Memory B cell (primary cell): ENCODE measurements at regions not wholly inside any gene's neighbourhood (a gene's known extent, or its start where the extent isn't known, plus 50 kb on each side); places are given as distances from the start of the nearest gene placed in this dataset.

ENCODE experiments used
- ATAC-seq: fragments of 150-1000 bp; cut with Tn5 transposase; 2 replicates; pipeline ENCODE4 v1.10.0; 2021; ENCODE audit warnings: low read depth, mild to moderate bottlenecking, moderate library complexity
- DNase-seq, 2 donors: peaks; one replicate each; pipeline ENCODE4 v3.0.0; 2022; ENCODE audit warnings: low spot score in 2 of 2
- H3K27ac Mint-ChIP-seq: one replicate; pipeline ENCODE4 v1.8.0; 2022; ENCODE audit warnings: mild to moderate bottlenecking, moderate library complexity, mixed read lengths
- H3K27me3 Mint-ChIP-seq: one replicate; pipeline ENCODE4 v1.8.0; 2022; ENCODE audit warnings: mixed read lengths
- H3K36me3 Mint-ChIP-seq: one replicate; pipeline ENCODE4 v1.8.0; 2022; ENCODE audit warnings: mild to moderate bottlenecking, mixed read lengths
- H3K4me1 Mint-ChIP-seq: one replicate; pipeline ENCODE4 v1.8.0; 2022; ENCODE audit warnings: mixed read lengths
- H3K4me3 Mint-ChIP-seq: one replicate; pipeline ENCODE4 v1.8.0; 2022; ENCODE audit warnings: mild to moderate bottlenecking, moderate library complexity, mixed read lengths
- H3K9me3 Mint-ChIP-seq: one replicate; pipeline ENCODE4 v1.8.0; 2022; ENCODE audit warnings: mixed read lengths

- Mint-ChIP-seq H3K27me3 (no peaks in the 10 kb centered on the region), H3K4me3 (no peak overlapping the region), H3K36me3 (no peaks in the 10 kb centered on the region), H3K9me3 (peaks cover 9% of the 10 kb centered on the region), H3K4me1 (no peaks in the 10 kb centered on the region), H3K27ac (no peak overlapping the region)
- DNase-seq (no peak), ATAC-seq (no peak)
These were observed 434.0 kb downstream of the NFIB start for GRCh38 chr9:13879981-13880380.

DNA sequence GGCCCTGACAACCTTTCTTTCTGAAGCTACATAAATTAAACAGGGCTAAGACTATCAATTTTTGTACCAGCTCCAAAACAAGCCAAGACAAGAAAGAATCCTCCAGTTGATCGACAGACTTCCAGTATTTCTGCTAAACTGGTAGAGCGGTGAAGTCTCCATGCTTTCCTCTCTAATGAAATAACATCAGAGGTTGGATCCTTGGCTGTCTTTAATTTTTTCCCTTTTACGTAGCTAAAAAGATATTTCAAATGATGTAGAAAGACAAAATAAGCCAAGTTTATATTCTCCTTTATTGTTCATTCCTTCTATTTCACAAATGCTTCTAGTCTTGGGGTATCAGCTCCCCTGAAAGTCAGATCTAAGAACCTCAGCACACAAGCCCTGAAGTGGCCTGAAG, 434.9 kb downstream of the NFIB start:
- Mint-ChIP-seq H3K27me3 (no peaks in the 10 kb centered on the region), H3K36me3 (no peaks in the 10 kb centered on the region), H3K4me3 (no peak overlapping the region), H3K9me3 (peaks cover 6% of the 10 kb centered on the region), H3K27ac (no peak overlapping the region), H3K4me1 (no peaks in the 10 kb centered on the region)
- ATAC-seq (no peak), DNase-seq (no peak)

GRCh38 chr9:13878241-13878711, 435.7 kb downstream of the NFIB start:
- H3K27me3 Mint-ChIP-seq = no peaks in the 10 kb centered on the region
- DNase-seq = no peak
- no peaks in the 10 kb centered on the region for H3K4me1 Mint-ChIP-seq
- H3K27ac Mint-ChIP-seq = no peak overlapping the region
- ATAC-seq = no peak
- no peaks in the 10 kb centered on the region for H3K36me3 Mint-ChIP-seq
- H3K9me3 Mint-ChIP-seq = peaks cover 8% of the 10 kb centered on the region
- no peak overlapping the region for H3K4me3 Mint-ChIP-seq

GRCh38 chr9:13876741-13877140, 437.2 kb downstream of the NFIB start:
- no peak overlapping the region for H3K27ac Mint-ChIP-seq
- DNase-seq = no peak
- H3K27me3 Mint-ChIP-seq = no peaks in the 10 kb centered on the region
- no peaks in the 10 kb centered on the region for H3K36me3 Mint-ChIP-seq
- no peak overlapping the region for H3K4me3 Mint-ChIP-seq
- no peak for ATAC-seq
- H3K9me3 Mint-ChIP-seq = peaks cover 11% of the 10 kb centered on the region
- H3K4me1 Mint-ChIP-seq = no peaks in the 10 kb centered on the region

- DNase-seq (no peak), ATAC-seq (no peak)
- no peak overlapping the region for H3K27ac Mint-ChIP-seq
- H3K9me3 Mint-ChIP-seq = peaks cover 8% of the 10 kb centered on the region
- no peaks in the 10 kb centered on the region for H3K36me3 Mint-ChIP-seq
- H3K4me3 Mint-ChIP-seq = no peak overlapping the region
- no peaks in the 10 kb centered on the region for H3K4me1 Mint-ChIP-seq
- no peaks in the 10 kb centered on the region for H3K27me3 Mint-ChIP-seq
These were observed 440.7 kb downstream of the NFIB start for GRCh38 chr9:13873203-13873602.

GRCh38 chr9:13868336-13868735, 445.6 kb downstream of the NFIB start:
- Mint-ChIP-seq H3K4me3 (no peak overlapping the region), H3K27ac (no peak overlapping the region), H3K36me3 (no peaks in the 10 kb centered on the region), H3K4me1 (no peaks in the 10 kb centered on the region), H3K27me3 (no peaks in the 10 kb centered on the region), H3K9me3 (peaks cover 9% of the 10 kb centered on the region)
- no peak for ATAC-seq
- DNase-seq = no peak

DNA sequence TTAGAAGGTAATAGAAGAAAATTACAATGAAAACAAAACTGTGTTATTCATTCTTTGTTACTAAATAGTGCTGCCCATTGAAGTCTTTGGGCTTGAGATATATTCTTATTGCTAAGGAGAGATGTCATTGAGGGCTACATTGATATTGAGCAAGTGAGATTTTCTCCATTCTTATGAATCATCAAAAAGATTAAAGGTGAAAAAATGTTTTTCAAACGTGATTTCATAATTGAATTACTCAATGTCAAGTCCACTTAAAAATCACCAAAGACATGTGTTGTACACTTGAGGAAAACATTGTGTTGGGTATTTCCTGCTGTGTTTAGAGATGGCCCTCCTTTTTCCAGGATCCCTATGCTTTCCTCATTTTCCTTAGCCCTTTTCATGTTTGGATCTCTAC, 448.1 kb downstream of the NFIB start:
- no peak overlapping the region for H3K4me3 Mint-ChIP-seq
- ATAC-seq (no peak), DNase-seq (no peak)
- peaks cover 3% of the 10 kb centered on the region for H3K9me3 Mint-ChIP-seq
- H3K36me3 Mint-ChIP-seq = no peaks in the 10 kb centered on the region
- no peaks in the 10 kb centered on the region for H3K27me3 Mint-ChIP-seq
- H3K4me1 Mint-ChIP-seq = no peaks in the 10 kb centered on the region
- H3K27ac Mint-ChIP-seq = no peak overlapping the region

GRCh38 chr9:13863112-13863511, 450.8 kb downstream of the NFIB start:
- no peaks in the 10 kb centered on the region for H3K36me3 Mint-ChIP-seq
- ATAC-seq (no peak), DNase-seq (no peak)
- H3K4me3 Mint-ChIP-seq = no peak overlapping the region
- H3K9me3 Mint-ChIP-seq = peaks cover 8% of the 10 kb centered on the region
- H3K4me1 Mint-ChIP-seq = no peaks in the 10 kb centered on the region
- H3K27me3 Mint-ChIP-seq = no peaks in the 10 kb centered on the region
- H3K27ac Mint-ChIP-seq = no peak overlapping the region

DNA sequence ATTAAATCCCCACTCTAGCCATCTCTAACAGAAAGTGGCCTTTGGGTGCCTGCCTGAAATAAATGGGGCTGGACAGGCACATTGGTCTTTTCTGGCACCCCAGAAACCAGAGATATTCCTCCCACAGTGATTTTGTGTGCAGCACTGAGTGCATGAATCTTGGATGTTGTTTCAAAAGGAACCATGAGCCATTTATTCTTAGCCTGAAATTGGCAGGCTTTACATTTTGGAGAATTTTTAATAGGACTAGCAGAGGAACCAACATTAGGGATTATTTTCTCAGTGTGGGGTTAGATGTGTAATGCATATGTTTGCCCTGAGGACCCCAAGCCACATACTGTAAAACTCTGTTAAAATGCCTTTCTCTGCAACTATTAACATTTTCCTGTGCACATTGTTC, 451.3 kb downstream of the NFIB start:
- Mint-ChIP-seq H3K4me1 (no peaks in the 10 kb centered on the region), H3K36me3 (no peaks in the 10 kb centered on the region), H3K27ac (no peak overlapping the region), H3K9me3 (peaks cover 6% of the 10 kb centered on the region), H3K4me3 (no peak overlapping the region), H3K27me3 (no peaks in the 10 kb centered on the region)
- ATAC-seq (no peak), DNase-seq (no peak)

DNA sequence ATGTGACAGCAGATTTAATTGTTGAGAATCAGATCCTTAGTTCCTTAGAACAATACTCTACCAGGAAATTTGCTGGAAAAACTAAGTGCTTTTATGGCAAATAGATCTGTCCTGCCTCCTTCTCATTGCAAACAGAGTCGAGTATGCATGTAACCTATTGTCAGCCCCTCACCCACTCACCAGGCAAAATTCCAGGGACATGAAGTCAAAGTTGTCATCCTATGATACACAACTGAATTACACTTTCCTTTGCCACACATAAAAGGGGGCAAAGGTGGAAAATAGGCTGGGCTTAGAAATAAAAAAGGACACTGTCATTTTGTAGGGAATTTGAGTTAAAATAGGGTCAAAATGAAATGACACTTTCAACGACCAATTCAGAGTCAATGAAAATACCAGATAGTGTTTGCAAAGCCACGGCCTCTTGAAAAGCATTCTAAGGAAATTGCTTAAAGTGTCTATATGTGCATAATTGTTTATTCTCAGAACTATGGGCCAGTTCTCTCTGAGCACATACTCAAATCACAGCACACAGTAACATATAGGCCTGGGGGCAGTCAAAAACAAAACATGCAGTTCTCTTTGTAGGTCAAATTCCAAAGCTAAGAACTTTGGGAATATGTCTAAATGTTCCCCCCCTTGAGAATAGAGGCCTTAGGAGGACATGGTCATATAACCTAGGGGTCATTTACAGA, 452.8 kb downstream of the NFIB start:
- no peaks in the 10 kb centered on the region for H3K27me3 Mint-ChIP-seq
- ATAC-seq (no peak), DNase-seq (no peak)
- H3K9me3 Mint-ChIP-seq = peaks cover 6% of the 10 kb centered on the region
- no peak overlapping the region for H3K4me3 Mint-ChIP-seq
- no peak overlapping the region for H3K27ac Mint-ChIP-seq
- no peaks in the 10 kb centered on the region for H3K36me3 Mint-ChIP-seq
- no peaks in the 10 kb centered on the region for H3K4me1 Mint-ChIP-seq

- H3K27me3 Mint-ChIP-seq = no peaks in the 10 kb centered on the region
- no peak overlapping the region for H3K4me3 Mint-ChIP-seq
- peaks cover 6% of the 10 kb centered on the region for H3K9me3 Mint-ChIP-seq
- DNase-seq (no peak), ATAC-seq (no peak)
- H3K4me1 Mint-ChIP-seq = no peaks in the 10 kb centered on the region
- H3K36me3 Mint-ChIP-seq = no peaks in the 10 kb centered on the region
- H3K27ac Mint-ChIP-seq = no peak overlapping the region
These were observed 453.9 kb downstream of the NFIB start for GRCh38 chr9:13860019-13860418.

GRCh38 chr9:13857521-13857920, 456.4 kb downstream of the NFIB start:
- Mint-ChIP-seq H3K4me1 (no peaks in the 10 kb centered on the region), H3K4me3 (no peak overlapping the region), H3K36me3 (no peaks in the 10 kb centered on the region), H3K27me3 (no peaks in the 10 kb centered on the region), H3K27ac (no peak overlapping the region), H3K9me3 (peaks cover 6% of the 10 kb centered on the region)
- DNase-seq = no peak
- ATAC-seq = no peak

- Mint-ChIP-seq H3K36me3 (no peaks in the 10 kb centered on the region), H3K4me3 (no peak overlapping the region), H3K27ac (no peak overlapping the region), H3K4me1 (no peaks in the 10 kb centered on the region), H3K9me3 (peaks cover 10% of the 10 kb centered on the region), H3K27me3 (no peaks in the 10 kb centered on the region)
- no peak for ATAC-seq
- no peak for DNase-seq
These were observed 466.7 kb downstream of the NFIB start for GRCh38 chr9:13847270-13847669.

GRCh38 chr9:13845460-13845859, 468.5 kb downstream of the NFIB start:
- no peak for ATAC-seq
- no peaks in the 10 kb centered on the region for H3K27me3 Mint-ChIP-seq
- peaks cover 13% of the 10 kb centered on the region for H3K9me3 Mint-ChIP-seq
- H3K36me3 Mint-ChIP-seq = no peaks in the 10 kb centered on the region
- H3K27ac Mint-ChIP-seq = no peak overlapping the region
- no peak for DNase-seq
- H3K4me1 Mint-ChIP-seq = no peaks in the 10 kb centered on the region
- no peak overlapping the region for H3K4me3 Mint-ChIP-seq

DNA sequence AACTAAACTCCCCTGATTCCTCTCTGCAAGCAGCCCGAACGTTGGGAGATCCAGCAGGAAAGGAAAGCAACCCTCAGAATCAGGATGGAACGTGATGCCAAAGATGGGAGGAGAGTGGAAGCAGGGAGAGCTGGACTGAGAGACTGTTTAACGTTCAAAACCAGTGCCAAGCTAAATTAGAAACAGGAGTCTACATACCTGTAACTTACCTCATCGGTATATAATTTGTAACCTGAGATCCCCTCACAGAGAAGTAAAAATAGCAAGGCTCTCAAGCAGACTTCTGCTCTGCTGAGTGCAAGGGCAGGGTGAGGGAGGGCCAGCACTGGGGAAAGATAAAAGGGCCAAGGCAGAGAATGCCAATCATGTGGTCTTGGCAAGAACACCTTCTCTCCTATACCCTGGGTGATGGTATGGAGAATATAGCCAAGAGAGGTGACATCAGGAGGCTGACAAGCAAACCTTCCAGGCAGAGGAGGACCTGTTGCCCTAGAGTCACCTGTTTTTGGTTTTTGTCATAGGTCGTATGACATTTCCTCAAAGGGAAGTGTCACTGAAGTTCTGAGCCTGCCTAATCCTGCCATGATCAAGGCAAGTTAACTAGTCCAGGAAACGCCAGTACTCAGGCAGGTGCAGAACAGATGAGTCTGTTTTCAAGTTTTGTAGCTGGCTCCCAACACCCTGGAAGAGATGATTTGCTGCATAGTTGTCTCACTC, 472.0 kb downstream of the NFIB start:
- Mint-ChIP-seq H3K27me3 (no peaks in the 10 kb centered on the region), H3K4me3 (no peak overlapping the region), H3K27ac (no peak overlapping the region), H3K9me3 (peaks cover 15% of the 10 kb centered on the region), H3K36me3 (no peaks in the 10 kb centered on the region), H3K4me1 (no peaks in the 10 kb centered on the region)
- ATAC-seq (no peak), DNase-seq (no peak)
